Endothelial cell of umbilical vein (primary cell): ENCODE measurements at regions not wholly inside any gene's neighbourhood (a gene's known extent, or its start where the extent isn't known, plus 50 kb on each side); places are given as distances from the start of the nearest gene placed in this dataset.

Experiments
- BruUV-seq: library from RNA; stranded (reverse); fragments of 400-500 nt; replicated peaks from 2 replicates; lab custom pipeline; 2021; lab: Mats Ljungman, UMichigan
- CTCF ChIA-PET: fragments of 300-600, 350-600 bp; sonication (Branson Sonifier 250); formaldehyde crosslinking; loops from one replicate; lab custom pipeline; 2021; ENCODE audit warnings: antibody characterized with exemption, inconsistent platforms; lab: Charles Lee
- POLR2A ChIA-PET: fragments of 300-600, 350-600 bp; sonication (Branson Sonifier 250); formaldehyde crosslinking; loops from one replicate; lab custom pipeline; 2021; ENCODE audit warnings: antibody characterized with exemption, inconsistent platforms; lab: Charles Lee
- DNase-seq: peaks from one replicate; pipeline ENCODE4 v3.0.0-alpha.2; 2011; ENCODE audit warnings: low read depth, low spot score
- FAIRE-seq: peaks from 2 replicates; lab custom pipeline; 2011; peaks lifted over from hg19 to GRCh38; lab: Jason Lieb, UNC
- H2AFZ ChIP-seq: 2 replicates; pipeline ENCODE4 v1.6.0; 2012; ENCODE audit warnings: low read depth, low read length, control low read depth, inconsistent platforms
- H3K27ac ChIP-seq: 2 replicates; pipeline ENCODE4 v1.5.1; 2011; ENCODE audit warnings: low read depth, mild to moderate bottlenecking, control low read depth, low read length, moderate library complexity; ENCODE audit not compliant: insufficient read depth
- H3K27me3 ChIP-seq, 2 experiments: 2 replicates each; pipeline versions ENCODE4 v1.6.0 to v1.6.1; 2011; ENCODE audit warnings: low read length in 2 of 2, mixed read lengths in 1 of 2; ENCODE audit not compliant: control insufficient read depth in 2 of 2, insufficient read depth in 2 of 2
- H3K36me3 ChIP-seq, 2 experiments: 2 replicates in 1 of 2; 3 replicates in 1 of 2; pipeline ENCODE4 v1.5.1; 2011; ENCODE audit warnings: low read length in 2 of 2, mild to moderate bottlenecking in 1 of 2, moderate library complexity in 1 of 2; ENCODE audit not compliant: control insufficient read depth in 2 of 2, insufficient read depth in 2 of 2; ENCODE audit errors: extremely low read depth in 1 of 2
- H3K4me1 ChIP-seq: 3 replicates; pipeline ENCODE4 v1.5.1; 2011; ENCODE audit warnings: mild to moderate bottlenecking, low read length; ENCODE audit not compliant: control insufficient read depth, insufficient read depth; ENCODE audit errors: extremely low read depth
- H3K4me2 ChIP-seq: 2 replicates; pipeline ENCODE4 v1.6.1; 2011; ENCODE audit warnings: low read length, control low read depth, mixed read lengths; ENCODE audit not compliant: insufficient read depth
- H3K4me3 ChIP-seq, 3 experiments: fragments of 200-600 bp in 1 of 3; sonication (generic), shearing (Covaris generic) in 1 of 3; replicated peaks in 1 of 3; 2 replicates each; pipeline ENCODE4 v1.5.1; 2011 to 2016; ENCODE audit warnings: control low read depth in 3 of 3, low read length in 3 of 3, mild to moderate bottlenecking in 2 of 3, inconsistent platforms in 1 of 3, low read depth in 1 of 3, moderate library complexity in 1 of 3; ENCODE audit not compliant: insufficient read depth in 1 of 3
- H3K79me2 ChIP-seq: 2 replicates; pipeline ENCODE4 v1.6.0; 2012; ENCODE audit warnings: low read length, inconsistent platforms; ENCODE audit not compliant: control insufficient read depth, insufficient read depth
- H3K9ac ChIP-seq: replicated peaks from 2 replicates; pipeline ENCODE3; 2011; ENCODE audit warnings: low read length, control low read depth; ENCODE audit not compliant: insufficient read depth; ENCODE audit errors: extremely low read depth
- H3K9me1 ChIP-seq: replicated peaks from 3 replicates; pipeline ENCODE4 v1.6.0; 2011; ENCODE audit warnings: mild to moderate bottlenecking, low read length; ENCODE audit not compliant: control insufficient read depth, insufficient read depth; ENCODE audit errors: extremely low read depth
- H3K9me3 ChIP-seq: replicated peaks from 2 replicates; pipeline ENCODE4 v1.5.1; 2012; ENCODE audit warnings: low read length, inconsistent platforms; ENCODE audit not compliant: control insufficient read depth, insufficient read depth
- H4K20me1 ChIP-seq: replicated peaks from 2 replicates; pipeline ENCODE3; 2011; ENCODE audit warnings: mild to moderate bottlenecking, low read length; ENCODE audit not compliant: control insufficient read depth, insufficient read depth; ENCODE audit errors: extremely low read depth
- EZH2 ChIP-seq: IDR thresholded peaks from 2 replicates; pipeline ENCODE4 v1.6.1; 2012; ENCODE audit warnings: borderline replicate concordance, low read depth, mild to moderate bottlenecking, moderate library complexity, low read length, inconsistent platforms; ENCODE audit not compliant: severe bottlenecking
- FOS ChIP-seq: IDR thresholded peaks from 2 replicates; pipeline ENCODE4 v1.6.1; 2011; ENCODE audit warnings: mild to moderate bottlenecking, low read length, moderate library complexity, borderline replicate concordance; ENCODE audit not compliant: insufficient read depth
- GATA2 ChIP-seq: IDR thresholded peaks from 2 replicates; pipeline ENCODE4 v1.7.0; 2011; ENCODE audit warnings: low read depth, mild to moderate bottlenecking, moderate library complexity, mixed read lengths, low read length; ENCODE audit not compliant: insufficient read length, insufficient read depth
- JUN ChIP-seq: IDR thresholded peaks from 2 replicates; pipeline ENCODE4 v1.6.1; 2011; ENCODE audit warnings: borderline replicate concordance, low read depth; ENCODE audit not compliant: insufficient read length, insufficient read depth
- MYC ChIP-seq: IDR thresholded peaks from one replicate; pipeline ENCODE4 v1.6.1; 2011; ENCODE audit warnings: mild to moderate bottlenecking, low read depth, low read length
- POLR2A ChIP-seq: IDR thresholded peaks from 2 replicates; pipeline ENCODE4 v1.6.1; 2012; ENCODE audit warnings: low read depth, mild to moderate bottlenecking, control low read depth, low read length
- POLR2AphosphoS5 ChIP-seq: IDR thresholded peaks from 2 replicates; pipeline ENCODE4 v1.6.1; 2012; ENCODE audit warnings: low read depth, mild to moderate bottlenecking, control low read depth, low read length, moderate library complexity; ENCODE audit not compliant: insufficient read depth
- dilution Hi-C: fragments of 300-500 bp; cut with MboI; formaldehyde crosslinking; loops from one replicate; pipeline ENCODE4 v1.15.0; 2019; ENCODE audit warnings: low sequenced_read_pairs; ENCODE audit not compliant: extremely low pct_ligation_motif_present
- intact Hi-C: fragments of 100-400 bp; cut with micrococcal nuclease; formaldehyde crosslinking; loops from one replicate; pipeline ENCODE4 v1.10.0; 2022
- TF ChIP-seq, protein P1 (sequence below): IDR thresholded peaks from 2 replicates; pipeline ENCODE4 v1.6.1; 2011; ENCODE audit not compliant: insufficient read depth, insufficient read length
- TF ChIP-seq, protein P2 (sequence below), 2 donors: IDR thresholded peaks; 1 replicate in 1 of 2; 2 replicates in 1 of 2; pipeline ENCODE4 v1.5.1; 2011; ENCODE audit warnings: low read length in 2 of 2, mild to moderate bottlenecking in 2 of 2, moderate library complexity in 2 of 2, control low read depth in 1 of 2, inconsistent platforms in 1 of 2, low read depth in 1 of 2; ENCODE audit not compliant: insufficient read depth in 1 of 2; ENCODE audit errors: extremely low read depth in 1 of 2

DNA sequence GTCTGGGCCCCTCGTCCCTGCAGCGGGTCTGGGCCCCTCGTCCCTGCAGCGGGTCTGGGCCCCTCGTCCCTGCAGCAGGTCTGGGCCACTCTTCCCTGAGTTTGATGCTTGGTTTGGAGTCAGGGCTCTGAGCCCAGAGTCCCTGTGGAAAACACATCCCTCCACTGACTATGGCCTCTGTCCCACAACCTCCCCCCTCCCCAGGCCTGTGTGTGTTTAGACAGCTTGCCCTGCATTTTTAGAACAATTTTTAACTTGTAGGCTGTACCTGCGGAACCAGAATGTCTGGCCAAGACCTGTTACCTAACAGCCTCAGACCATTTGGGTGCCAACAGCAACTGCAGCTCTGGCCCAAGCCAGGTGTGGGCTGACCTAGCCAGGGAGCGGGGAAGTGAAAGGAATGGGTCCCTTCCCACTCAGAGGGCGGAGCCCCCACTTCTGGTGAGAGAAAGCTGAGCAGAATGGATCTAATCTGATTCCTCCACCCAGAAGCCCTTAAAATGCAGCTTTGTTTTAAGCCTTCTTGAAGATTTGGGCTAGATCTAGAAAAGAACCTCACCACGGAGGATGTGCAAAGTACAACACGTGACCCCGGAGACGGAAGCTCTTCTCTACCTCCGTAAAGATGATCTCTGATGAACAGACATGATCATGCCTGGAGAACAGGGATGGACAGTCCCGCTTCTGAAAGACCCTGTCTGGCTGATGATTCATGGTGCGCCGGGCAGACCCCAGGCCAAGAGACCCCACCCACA, 60.5 kb upstream of the TFRC start:
- Histone ChIP-seq H4K20me1 (no peaks in the 10 kb centered on the region), H3K27ac (no peak overlapping the region), H3K4me1 (no peaks in the 10 kb centered on the region), H3K79me2 (no peaks in the 10 kb centered on the region), H3K9ac (no peak overlapping the region), H2AFZ (no peak overlapping the region), H3K27me3 (peaks cover 1 to 9% of the 10 kb centered on the region in 2 experiments), H3K4me3 (no peak overlapping the region), H3K4me2 (no peak overlapping the region), H3K9me3 (no peaks in the 10 kb centered on the region), H3K9me1 (no peaks in the 10 kb centered on the region), H3K36me3 (no peaks in the 10 kb centered on the region)
- intact Hi-C loops: no loop called here
- TF ChIP-seq EZH2: no peak
- TF ChIP-seq, protein P1, sequence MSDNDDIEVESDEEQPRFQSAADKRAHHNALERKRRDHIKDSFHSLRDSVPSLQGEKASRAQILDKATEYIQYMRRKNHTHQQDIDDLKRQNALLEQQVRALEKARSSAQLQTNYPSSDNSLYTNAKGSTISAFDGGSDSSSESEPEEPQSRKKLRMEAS: no peak
- no peak for TF ChIP-seq FOS
- no peak for TF ChIP-seq MYC
- TF ChIP-seq POLR2AphosphoS5: no peak
- TF ChIP-seq, protein P2, sequence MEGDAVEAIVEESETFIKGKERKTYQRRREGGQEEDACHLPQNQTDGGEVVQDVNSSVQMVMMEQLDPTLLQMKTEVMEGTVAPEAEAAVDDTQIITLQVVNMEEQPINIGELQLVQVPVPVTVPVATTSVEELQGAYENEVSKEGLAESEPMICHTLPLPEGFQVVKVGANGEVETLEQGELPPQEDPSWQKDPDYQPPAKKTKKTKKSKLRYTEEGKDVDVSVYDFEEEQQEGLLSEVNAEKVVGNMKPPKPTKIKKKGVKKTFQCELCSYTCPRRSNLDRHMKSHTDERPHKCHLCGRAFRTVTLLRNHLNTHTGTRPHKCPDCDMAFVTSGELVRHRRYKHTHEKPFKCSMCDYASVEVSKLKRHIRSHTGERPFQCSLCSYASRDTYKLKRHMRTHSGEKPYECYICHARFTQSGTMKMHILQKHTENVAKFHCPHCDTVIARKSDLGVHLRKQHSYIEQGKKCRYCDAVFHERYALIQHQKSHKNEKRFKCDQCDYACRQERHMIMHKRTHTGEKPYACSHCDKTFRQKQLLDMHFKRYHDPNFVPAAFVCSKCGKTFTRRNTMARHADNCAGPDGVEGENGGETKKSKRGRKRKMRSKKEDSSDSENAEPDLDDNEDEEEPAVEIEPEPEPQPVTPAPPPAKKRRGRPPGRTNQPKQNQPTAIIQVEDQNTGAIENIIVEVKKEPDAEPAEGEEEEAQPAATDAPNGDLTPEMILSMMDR (IDR thresholded peaks at IDR 0.05; ENCODE audit: extremely low read depth in 1 of 2, insufficient read depth in 1 of 2, low read depth in 1 of 2, low read length in 2 of 2): no peak
- no peak for TF ChIP-seq POLR2A
- TF ChIP-seq JUN: no peak
- no peak for TF ChIP-seq GATA2
- ChIA-PET POLR2A (no interaction called here), CTCF (interaction anchor here (1.2 kb wide), 1 partner anchor 16 kb away, joined by 3 read pairs; no protein-coding TSS in a partner anchor)
- dilution Hi-C loops: no loop called here
- FAIRE-seq (no peak), DNase-seq (no peak)
- no TSS peak for BruUV-seq
